ENCODE measurements at regions not wholly inside any gene's neighbourhood (a gene's known extent, or its start where the extent isn't known, plus 50 kb on each side); places are given as distances from the start of the nearest gene placed in this dataset.
A peak's percentile ranks its signal among the peaks of the same experiment; 100 is the strongest.

GRCh38 chr14:59067127-59067894 lies 121.2 kb upstream of the DAAM1 start:
- no peaks in the 10 kb centered on the region for H3K4me1 Mint-ChIP-seq
- H3K9me3 Mint-ChIP-seq = peaks cover 5 to 6% of the 10 kb centered on the region in 2 donors
- H3K27me3 Mint-ChIP-seq = peaks cover 0 to 9% of the 10 kb centered on the region in 2 donors
- no peak overlapping the region for H3K4me3 Mint-ChIP-seq
- ATAC-seq (replicated peaks) (peak; percentile 56 to 64), DNase-seq (no peak)
- no peaks in the 10 kb centered on the region for H3K36me3 Mint-ChIP-seq
- H3K27ac Mint-ChIP-seq = no peak overlapping the region

DNA sequence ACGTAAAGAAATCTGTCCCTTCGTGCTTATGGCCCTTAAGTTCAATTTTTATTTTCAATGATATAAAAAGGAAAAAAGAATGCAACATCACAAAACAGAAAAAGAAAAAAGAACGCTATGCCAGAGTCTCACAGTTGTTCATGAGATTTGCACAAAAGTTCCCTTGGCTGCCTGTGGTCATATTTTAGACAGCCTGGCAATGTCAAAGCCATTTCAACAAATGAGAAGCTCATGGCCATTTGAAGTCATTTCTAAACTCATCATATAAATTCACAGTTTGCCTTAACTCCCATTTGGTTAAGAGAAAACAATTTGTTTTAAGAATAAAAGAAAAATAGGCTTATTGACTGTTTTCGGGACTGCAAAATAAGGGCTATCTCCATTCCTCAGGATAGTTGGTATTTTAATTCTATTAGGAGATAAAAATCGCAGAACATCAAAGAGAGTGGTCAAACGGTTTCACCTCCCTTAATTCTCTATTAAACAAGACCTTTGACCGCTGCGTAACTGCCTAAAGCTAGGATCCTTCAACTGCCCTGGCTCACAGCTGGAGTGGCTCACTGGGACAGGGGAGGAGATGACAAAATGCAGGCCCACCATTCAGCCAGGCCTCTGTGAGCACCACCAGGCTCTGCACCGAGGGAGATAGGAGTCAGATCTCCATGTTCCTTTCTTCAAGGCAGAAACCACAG lies 119.2 kb upstream of the DAAM1 start:
- no peaks in the 10 kb centered on the region for H3K4me1 Mint-ChIP-seq
- no peak overlapping the region for H3K27ac Mint-ChIP-seq
- H3K4me3 Mint-ChIP-seq = no peak overlapping the region
- peaks cover 0 to 9% of the 10 kb centered on the region in 2 donors for H3K27me3 Mint-ChIP-seq
- ATAC-seq (replicated peaks) = no peak
- DNase-seq = no peak
- no peaks in the 10 kb centered on the region for H3K36me3 Mint-ChIP-seq
- H3K9me3 Mint-ChIP-seq = peaks cover 0 to 2% of the 10 kb centered on the region in 2 donors

DNA sequence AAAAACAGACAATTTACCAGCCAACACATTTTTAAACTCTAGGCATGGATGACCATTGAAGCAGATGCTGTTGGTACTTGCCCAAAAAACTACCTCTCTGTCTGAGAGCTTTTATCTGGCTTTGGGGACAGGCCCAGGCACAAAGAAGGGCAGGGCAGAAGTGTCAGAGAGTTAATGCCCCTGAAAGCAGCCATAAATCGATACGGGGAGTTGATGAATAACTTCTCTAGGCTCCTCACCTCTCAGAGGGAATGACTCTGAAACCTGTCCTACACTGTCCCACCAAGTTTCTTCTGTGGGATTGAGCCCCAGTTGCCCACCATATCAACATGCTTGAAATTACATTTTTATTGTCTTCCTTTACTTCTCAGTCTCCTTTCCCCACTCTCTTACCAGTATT lies 113.0 kb upstream of the DAAM1 start:
- H3K36me3 Mint-ChIP-seq = no peaks in the 10 kb centered on the region
- no peaks in the 10 kb centered on the region for H3K4me1 Mint-ChIP-seq
- DNase-seq (no peak), ATAC-seq (replicated peaks) (no peak)
- no peak overlapping the region for H3K4me3 Mint-ChIP-seq
- H3K27me3 Mint-ChIP-seq = peaks cover 0 to 9% of the 10 kb centered on the region in 2 donors
- H3K27ac Mint-ChIP-seq = no peak overlapping the region
- no peaks in the 10 kb centered on the region for H3K9me3 Mint-ChIP-seq

DNA sequence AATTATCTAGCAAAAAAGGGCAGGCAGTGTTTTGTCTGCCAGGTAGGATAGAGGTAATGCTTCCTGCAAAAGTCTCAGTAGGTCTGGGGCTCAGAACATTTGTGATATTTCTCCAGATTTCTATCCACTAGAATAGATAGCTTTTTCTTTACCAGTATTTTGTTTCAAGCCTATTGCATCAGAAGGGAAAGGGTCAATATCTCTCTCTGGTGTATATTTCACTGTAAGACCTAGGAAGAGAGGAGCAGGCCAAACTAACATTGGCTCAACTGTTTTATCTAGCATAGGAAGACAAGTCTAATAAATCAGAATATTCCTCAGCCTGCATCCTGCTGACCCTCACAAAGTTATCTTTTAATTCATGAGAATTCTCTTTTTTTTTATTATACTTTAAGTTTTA lies 106.7 kb upstream of the DAAM1 start:
- Mint-ChIP-seq H3K36me3 (no peaks in the 10 kb centered on the region), H3K9me3 (no peaks in the 10 kb centered on the region), H3K4me1 (no peaks in the 10 kb centered on the region), H3K27ac (no peak overlapping the region), H3K4me3 (no peak overlapping the region), H3K27me3 (peaks cover 5 to 6% of the 10 kb centered on the region in 2 donors)
- no peak for DNase-seq
- no peak for ATAC-seq (replicated peaks)

DNA sequence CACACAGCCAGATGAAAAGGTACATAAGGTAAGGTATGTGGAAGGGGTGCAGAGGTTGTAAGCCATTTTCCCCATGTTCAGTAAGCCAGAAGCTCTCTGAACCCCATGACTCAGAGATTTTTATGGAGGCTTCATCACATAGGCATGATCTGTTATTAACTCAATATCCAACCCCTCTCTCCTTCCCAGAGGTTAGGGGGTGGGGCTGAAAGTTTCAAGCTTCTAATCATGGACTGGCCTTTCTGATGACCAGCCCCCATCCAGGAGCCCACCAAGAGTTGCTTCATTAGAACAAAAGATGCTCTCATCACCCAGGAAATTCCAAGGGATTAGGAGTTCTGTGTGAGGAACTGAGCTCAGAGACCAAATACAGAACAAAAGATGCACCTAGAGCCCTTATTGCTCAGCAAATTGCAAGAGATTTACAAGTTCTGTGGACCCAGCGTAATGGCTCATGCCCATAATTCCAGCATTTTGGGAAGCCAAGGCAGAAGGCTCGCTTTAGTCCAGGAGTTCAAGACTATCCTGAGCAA lies 103.2 kb upstream of the DAAM1 start:
- H3K4me1 Mint-ChIP-seq = no peaks in the 10 kb centered on the region
- H3K4me3 Mint-ChIP-seq = no peak overlapping the region
- H3K36me3 Mint-ChIP-seq = no peaks in the 10 kb centered on the region
- H3K9me3 Mint-ChIP-seq = no peaks in the 10 kb centered on the region
- ATAC-seq (replicated peaks) (no peak), DNase-seq (no peak)
- H3K27ac Mint-ChIP-seq = no peak overlapping the region
- peaks cover 5 to 6% of the 10 kb centered on the region in 2 donors for H3K27me3 Mint-ChIP-seq

GRCh38 chr14:59086241-59086882 lies 102.1 kb upstream of the DAAM1 start:
- H3K27me3 Mint-ChIP-seq = peaks cover 6% of the 10 kb centered on the region in 2 donors
- no peaks in the 10 kb centered on the region for H3K36me3 Mint-ChIP-seq
- no peaks in the 10 kb centered on the region for H3K9me3 Mint-ChIP-seq
- H3K4me3 Mint-ChIP-seq = no peak overlapping the region
- ATAC-seq (replicated peaks) (no peak), DNase-seq (no peak)
- H3K4me1 Mint-ChIP-seq = no peaks in the 10 kb centered on the region
- H3K27ac Mint-ChIP-seq = no peak overlapping the region

GRCh38 chr14:59087240-59087639 lies 101.2 kb upstream of the DAAM1 start:
- Mint-ChIP-seq H3K4me1 (no peaks in the 10 kb centered on the region), H3K27ac (no peak overlapping the region), H3K4me3 (no peak overlapping the region), H3K27me3 (peaks cover 6 to 11% of the 10 kb centered on the region in 2 donors), H3K9me3 (no peaks in the 10 kb centered on the region), H3K36me3 (no peaks in the 10 kb centered on the region)
- ATAC-seq (replicated peaks) (no peak), DNase-seq (no peak)

GRCh38 chr14:59087711-59088110 lies 100.8 kb upstream of the DAAM1 start:
- Mint-ChIP-seq H3K9me3 (no peaks in the 10 kb centered on the region), H3K27ac (no peak overlapping the region), H3K27me3 (peaks cover 7 to 13% of the 10 kb centered on the region in 2 donors), H3K4me3 (no peak overlapping the region), H3K36me3 (no peaks in the 10 kb centered on the region), H3K4me1 (no peaks in the 10 kb centered on the region)
- ATAC-seq (replicated peaks) (no peak), DNase-seq (no peak)

GRCh38 chr14:59090572-59090971 lies 97.9 kb upstream of the DAAM1 start:
- H3K27me3 Mint-ChIP-seq = peaks cover 11 to 17% of the 10 kb centered on the region in 2 donors
- no peak overlapping the region for H3K4me3 Mint-ChIP-seq
- DNase-seq = no peak
- no peaks in the 10 kb centered on the region for H3K9me3 Mint-ChIP-seq
- H3K27ac Mint-ChIP-seq = no peak overlapping the region
- no peak for ATAC-seq (replicated peaks)
- H3K4me1 Mint-ChIP-seq = no peaks in the 10 kb centered on the region
- H3K36me3 Mint-ChIP-seq = no peaks in the 10 kb centered on the region

DNA sequence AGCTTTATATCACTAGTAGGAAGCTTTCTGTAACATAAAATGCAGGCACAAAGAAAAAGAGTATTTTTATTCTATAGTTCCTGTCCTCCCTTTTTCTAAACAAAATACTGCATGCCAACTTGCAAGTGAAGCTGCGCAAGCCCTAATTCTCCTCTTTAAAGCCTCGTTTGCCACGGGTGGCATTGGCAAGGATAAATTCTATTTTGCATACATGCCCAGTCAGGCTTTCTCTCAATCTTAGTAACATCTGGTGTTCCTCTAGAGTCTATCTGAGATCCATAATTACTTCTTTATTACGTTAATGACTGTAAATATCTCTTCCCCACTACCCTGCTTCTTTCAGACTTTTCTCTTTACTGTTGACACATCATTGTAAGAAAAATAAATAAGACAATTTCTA lies 97.1 kb upstream of the DAAM1 start:
- Mint-ChIP-seq H3K36me3 (no peaks in the 10 kb centered on the region), H3K9me3 (no peaks in the 10 kb centered on the region), H3K27ac (no peak overlapping the region), H3K4me1 (no peaks in the 10 kb centered on the region), H3K27me3 (peaks cover 11 to 17% of the 10 kb centered on the region in 2 donors), H3K4me3 (no peak overlapping the region)
- ATAC-seq (replicated peaks) (no peak), DNase-seq (no peak)

GRCh38 chr14:59091976-59092375 lies 96.5 kb upstream of the DAAM1 start:
- no peak for DNase-seq
- H3K27me3 Mint-ChIP-seq = peaks cover 11 to 17% of the 10 kb centered on the region in 2 donors
- H3K4me3 Mint-ChIP-seq = no peak overlapping the region
- no peak for ATAC-seq (replicated peaks)
- H3K36me3 Mint-ChIP-seq = no peaks in the 10 kb centered on the region
- no peaks in the 10 kb centered on the region for H3K9me3 Mint-ChIP-seq
- no peak overlapping the region for H3K27ac Mint-ChIP-seq
- H3K4me1 Mint-ChIP-seq = no peaks in the 10 kb centered on the region

DNA sequence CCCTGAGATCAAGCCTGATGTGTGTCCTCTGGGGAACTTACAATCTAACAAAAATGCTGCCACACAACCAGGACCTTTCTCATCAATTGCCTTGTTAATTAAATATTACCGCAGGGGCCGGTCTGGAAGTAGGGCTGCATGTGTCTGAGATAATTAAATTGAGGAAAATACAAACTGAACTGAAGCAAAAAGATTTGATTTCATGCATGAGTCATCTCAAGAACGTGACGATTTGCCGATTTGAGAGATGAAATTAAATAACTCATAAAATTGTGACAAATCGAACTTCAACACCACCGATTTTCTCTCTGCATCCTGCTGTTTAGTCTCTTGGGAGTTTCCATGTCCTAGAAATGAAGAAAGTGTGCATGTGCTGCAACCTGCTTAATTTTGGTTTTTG lies 94.6 kb upstream of the DAAM1 start:
- DNase-seq (no peak), ATAC-seq (replicated peaks) (no peak)
- H3K27me3 Mint-ChIP-seq = peaks cover 11 to 17% of the 10 kb centered on the region in 2 donors
- no peaks in the 10 kb centered on the region for H3K36me3 Mint-ChIP-seq
- no peaks in the 10 kb centered on the region for H3K4me1 Mint-ChIP-seq
- H3K27ac Mint-ChIP-seq = no peak overlapping the region
- H3K4me3 Mint-ChIP-seq = no peak overlapping the region
- H3K9me3 Mint-ChIP-seq = no peaks in the 10 kb centered on the region

- Mint-ChIP-seq H3K36me3 (no peaks in the 10 kb centered on the region), H3K4me3 (no peak overlapping the region), H3K27ac (no peak overlapping the region), H3K27me3 (peaks cover 16 to 22% of the 10 kb centered on the region in 2 donors), H3K4me1 (no peaks in the 10 kb centered on the region), H3K9me3 (no peaks in the 10 kb centered on the region)
- DNase-seq (no peak), ATAC-seq (replicated peaks) (no peak)
Observed at GRCh38 chr14:59096303-59096702, 92.2 kb upstream of the DAAM1 start.

DNA sequence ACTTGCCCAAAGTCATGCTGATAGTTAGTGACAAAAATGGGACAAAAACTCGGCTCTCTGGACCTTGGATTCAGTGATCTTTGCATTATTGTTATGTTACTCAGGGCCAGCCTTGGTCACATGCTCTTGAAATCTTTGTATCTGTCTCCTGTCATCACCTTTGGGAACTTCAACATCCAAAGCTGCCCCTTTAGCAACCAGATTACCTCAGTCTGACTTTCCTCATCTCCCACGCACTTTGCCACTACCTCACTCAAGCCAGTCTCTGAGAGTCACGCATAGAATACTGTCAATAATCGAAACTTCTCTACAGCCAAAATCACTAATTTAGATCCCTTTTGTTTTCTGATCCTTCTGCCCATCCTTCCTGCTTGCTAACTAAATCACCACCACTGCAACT lies 90.8 kb upstream of the DAAM1 start:
- ATAC-seq (replicated peaks) (no peak), DNase-seq (no peak)
- H3K9me3 Mint-ChIP-seq = no peaks in the 10 kb centered on the region

More for the DNA sequence above, 90.8 kb upstream of the DAAM1 start:
- Mint-ChIP-seq H3K27ac (no peak overlapping the region), H3K4me3 (no peak overlapping the region), H3K27me3 (peaks cover 12 to 15% of the 10 kb centered on the region in 2 donors), H3K36me3 (no peaks in the 10 kb centered on the region), H3K4me1 (no peaks in the 10 kb centered on the region)
